Hepatocyte (in vitro differentiated cells): ENCODE measurements at regions not wholly inside any gene's neighbourhood (a gene's known extent, or its start where the extent isn't known, plus 50 kb on each side); places are given as distances from the start of the nearest gene placed in this dataset.

Source experiments
- DNase-seq: peaks from one replicate; pipeline ENCODE4 v3.0.0-alpha.2; 2016; ENCODE audit warnings: low spot score
- H2AFZ ChIP-seq: fragments of 200-600 bp; sonication (generic); 2 replicates; pipeline ENCODE4 v1.6.0; 2016; ENCODE audit warnings: antibody characterized with exemption, mild to moderate bottlenecking
- H3K27ac ChIP-seq: fragments of 200-600 bp; sonication (generic); 2 replicates; pipeline ENCODE4 v1.5.1; 2016; ENCODE audit warnings: mild to moderate bottlenecking
- H3K27me3 ChIP-seq: fragments of 200-600 bp; sonication (generic); 2 replicates; pipeline ENCODE4 v1.6.1; 2016
- H3K36me3 ChIP-seq: fragments of 200-600 bp; sonication (generic); replicated peaks from 2 replicates; pipeline ENCODE4 v1.5.1; 2016; ENCODE audit warnings: low read depth; ENCODE audit not compliant: insufficient read depth
- H3K4me1 ChIP-seq: fragments of 200-600 bp; sonication (generic); 2 replicates; pipeline ENCODE4 v1.5.1; 2016; ENCODE audit warnings: mild to moderate bottlenecking, moderate library complexity; ENCODE audit not compliant: insufficient read depth
- H3K4me2 ChIP-seq: fragments of 200-600 bp; sonication (generic); 2 replicates; pipeline ENCODE4 v1.6.0; 2016
- H3K4me3 ChIP-seq: fragments of 200-600 bp; sonication (generic); 2 replicates; pipeline ENCODE4 v1.5.1; 2016; ENCODE audit warnings: mild to moderate bottlenecking
- H3K79me2 ChIP-seq: fragments of 200-600 bp; sonication (generic); 2 replicates; pipeline ENCODE4 v1.6.0; 2017; ENCODE audit warnings: mild to moderate bottlenecking
- H3K9me2 ChIP-seq: fragments of 200-600 bp; sonication (generic); replicated peaks from 2 replicates; pipeline ENCODE4 v1.6.0; 2017; ENCODE audit warnings: mild to moderate bottlenecking; ENCODE audit not compliant: insufficient read depth
- H3K9me3 ChIP-seq: fragments of 200-600 bp; sonication (generic); 2 replicates; pipeline ENCODE4 v1.5.1; 2016; ENCODE audit warnings: low read depth, mild to moderate bottlenecking
- H4K20me1 ChIP-seq: fragments of 200-600 bp; sonication (generic); 2 replicates; pipeline ENCODE4 v1.6.0; 2016; ENCODE audit warnings: mild to moderate bottlenecking; ENCODE audit not compliant: insufficient read depth, poor library complexity, severe bottlenecking
- EZH2 ChIP-seq: fragments of 200-600 bp; sonication (generic); IDR thresholded peaks from 2 replicates; pipeline ENCODE4 v1.6.1; 2016; ENCODE audit warnings: antibody characterized with exemption, mild to moderate bottlenecking, borderline replicate concordance
- EZH2phosphoT487 ChIP-seq: fragments of 200-600 bp; sonication (generic); IDR thresholded peaks from one replicate; pipeline ENCODE4 v1.6.1; 2018; ENCODE audit warnings: antibody characterized with exemption, mild to moderate bottlenecking, low read depth, moderate library complexity; ENCODE audit not compliant: unreplicated experiment, severe bottlenecking
- WGBS: methylation state at CpG from one replicate; pipeline ENCODE4 v1.1.6; 2016; ENCODE audit warnings: low lambda C conversion rate; ENCODE audit errors: missing lambda C conversion rate; 5-methylcytosine and 5-hydroxymethylcytosine counted together
- TF ChIP-seq, protein P1 (sequence below): fragments of 200-600 bp; sonication (generic); IDR thresholded peaks from 2 replicates; pipeline ENCODE4 v1.5.1; 2016; ENCODE audit warnings: antibody characterized with exemption, mild to moderate bottlenecking; ENCODE audit not compliant: poor library complexity

DNA sequence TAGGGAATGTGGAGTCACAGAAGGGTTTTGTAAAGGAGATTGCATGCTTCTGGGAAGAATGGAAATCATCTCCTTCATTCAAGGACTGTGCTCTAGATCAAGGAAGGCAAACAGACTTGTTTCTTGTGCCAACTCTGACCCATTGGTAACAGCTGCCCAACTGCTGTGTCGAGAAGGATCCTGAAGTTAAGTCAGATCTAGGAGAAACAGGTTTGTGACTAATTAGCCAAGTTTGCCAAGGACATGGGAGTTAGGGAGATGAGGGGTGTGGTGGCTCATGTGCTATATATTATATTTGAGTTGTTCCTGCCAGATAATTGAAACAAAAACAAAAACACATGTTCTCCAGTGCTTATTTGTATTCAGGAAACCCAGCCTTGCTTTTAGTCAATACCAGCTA is 251.2 kb upstream of the USP24 start:
- DNase-seq: no peak
- TF ChIP-seq EZH2phosphoT487 (no peak), EZH2 (no peak)
- TF ChIP-seq, protein P1, sequence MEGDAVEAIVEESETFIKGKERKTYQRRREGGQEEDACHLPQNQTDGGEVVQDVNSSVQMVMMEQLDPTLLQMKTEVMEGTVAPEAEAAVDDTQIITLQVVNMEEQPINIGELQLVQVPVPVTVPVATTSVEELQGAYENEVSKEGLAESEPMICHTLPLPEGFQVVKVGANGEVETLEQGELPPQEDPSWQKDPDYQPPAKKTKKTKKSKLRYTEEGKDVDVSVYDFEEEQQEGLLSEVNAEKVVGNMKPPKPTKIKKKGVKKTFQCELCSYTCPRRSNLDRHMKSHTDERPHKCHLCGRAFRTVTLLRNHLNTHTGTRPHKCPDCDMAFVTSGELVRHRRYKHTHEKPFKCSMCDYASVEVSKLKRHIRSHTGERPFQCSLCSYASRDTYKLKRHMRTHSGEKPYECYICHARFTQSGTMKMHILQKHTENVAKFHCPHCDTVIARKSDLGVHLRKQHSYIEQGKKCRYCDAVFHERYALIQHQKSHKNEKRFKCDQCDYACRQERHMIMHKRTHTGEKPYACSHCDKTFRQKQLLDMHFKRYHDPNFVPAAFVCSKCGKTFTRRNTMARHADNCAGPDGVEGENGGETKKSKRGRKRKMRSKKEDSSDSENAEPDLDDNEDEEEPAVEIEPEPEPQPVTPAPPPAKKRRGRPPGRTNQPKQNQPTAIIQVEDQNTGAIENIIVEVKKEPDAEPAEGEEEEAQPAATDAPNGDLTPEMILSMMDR: no peak
- Histone ChIP-seq H3K9me3 (no peaks in the 10 kb centered on the region), H3K79me2 (no peaks in the 10 kb centered on the region), H3K27ac (no peak overlapping the region), H2AFZ (no peak overlapping the region), H3K27me3 (no peaks in the 10 kb centered on the region), H3K4me2 (no peak overlapping the region), H4K20me1 (no peaks in the 10 kb centered on the region), H3K4me1 (peaks cover 7% of the 10 kb centered on the region), H3K4me3 (no peak overlapping the region), H3K9me2 (no peaks in the 10 kb centered on the region), H3K36me3 (no peaks in the 10 kb centered on the region)
- 71% methylated on average over 1 of the region's 1 CpG for WGBS

DNA sequence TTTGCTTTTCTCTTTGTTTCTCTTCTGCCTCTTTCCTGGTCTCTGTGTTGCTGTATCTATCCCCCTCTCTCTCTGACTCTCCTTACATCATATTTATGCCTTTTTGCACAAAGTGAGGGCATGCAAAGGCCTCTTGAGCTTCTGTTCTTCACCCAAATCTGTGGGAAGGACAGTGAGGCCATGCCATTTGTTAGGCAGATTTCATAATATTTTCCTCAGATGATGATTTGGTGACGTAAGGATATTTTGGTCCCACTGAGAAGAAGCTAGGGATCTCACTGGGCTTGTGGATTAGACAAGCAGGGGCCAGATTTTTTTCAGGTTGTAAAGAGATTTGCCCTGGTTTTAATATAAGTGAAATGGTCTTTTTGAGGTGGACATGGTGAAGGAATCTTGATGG is 249.4 kb upstream of the USP24 start:
- 96% methylated on average over 1 of the region's 1 CpG for WGBS
- Histone ChIP-seq H2AFZ (no peak overlapping the region), H3K27ac (no peak overlapping the region), H3K4me1 (peaks cover 7% of the 10 kb centered on the region), H3K9me2 (no peaks in the 10 kb centered on the region), H3K4me2 (no peak overlapping the region), H3K4me3 (no peak overlapping the region), H3K9me3 (no peaks in the 10 kb centered on the region), H3K36me3 (no peaks in the 10 kb centered on the region), H4K20me1 (no peaks in the 10 kb centered on the region), H3K79me2 (no peaks in the 10 kb centered on the region), H3K27me3 (no peaks in the 10 kb centered on the region)
- TF ChIP-seq, protein P1: no peak
- no peak for TF ChIP-seq EZH2phosphoT487
- TF ChIP-seq EZH2: no peak
- DNase-seq: no peak

DNA sequence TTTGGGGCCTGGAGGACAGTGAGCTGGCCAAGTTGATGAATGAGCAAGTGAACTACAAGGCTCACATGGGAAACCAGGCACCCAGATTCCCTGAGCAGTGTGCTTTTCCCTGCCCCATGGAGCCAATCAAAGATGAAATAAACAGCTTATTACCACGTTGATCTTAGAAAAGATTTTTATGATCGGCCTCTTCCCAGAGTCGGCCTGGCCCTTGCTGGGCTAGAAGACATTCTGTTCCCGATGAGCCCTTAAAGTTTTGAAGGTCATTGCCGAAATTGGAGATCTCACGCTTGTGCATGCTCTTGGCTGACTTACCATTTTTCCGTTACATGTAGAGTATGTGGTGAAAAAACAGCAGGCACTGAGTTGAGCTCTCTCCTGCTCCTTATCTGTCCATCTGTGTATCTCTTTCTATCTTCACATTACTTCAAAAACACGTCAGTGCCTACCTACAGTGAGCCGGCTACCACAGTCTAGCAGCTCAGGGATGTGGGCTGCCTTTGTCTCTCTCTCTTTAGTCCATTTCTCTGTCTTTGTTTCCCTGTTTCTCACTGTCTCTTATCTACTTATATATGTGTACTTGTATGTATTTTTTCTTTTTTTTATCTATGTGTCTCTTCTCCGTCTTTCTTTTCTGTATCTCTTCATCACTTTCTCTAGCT is 248.8 kb upstream of the USP24 start:
- Histone ChIP-seq H3K27me3 (no peaks in the 10 kb centered on the region), H3K4me3 (no peak overlapping the region), H3K9me2 (no peaks in the 10 kb centered on the region), H3K36me3 (no peaks in the 10 kb centered on the region), H3K4me1 (peaks cover 7% of the 10 kb centered on the region), H2AFZ (no peak overlapping the region), H3K4me2 (no peak overlapping the region), H4K20me1 (no peaks in the 10 kb centered on the region), H3K27ac (no peak overlapping the region), H3K79me2 (no peaks in the 10 kb centered on the region), H3K9me3 (no peaks in the 10 kb centered on the region)
- DNase-seq: no peak
- 82% methylated on average over 10 of the region's 10 CpGs for WGBS
- TF ChIP-seq, protein P1: no peak
- TF ChIP-seq EZH2phosphoT487 (no peak), EZH2 (no peak)

DNA sequence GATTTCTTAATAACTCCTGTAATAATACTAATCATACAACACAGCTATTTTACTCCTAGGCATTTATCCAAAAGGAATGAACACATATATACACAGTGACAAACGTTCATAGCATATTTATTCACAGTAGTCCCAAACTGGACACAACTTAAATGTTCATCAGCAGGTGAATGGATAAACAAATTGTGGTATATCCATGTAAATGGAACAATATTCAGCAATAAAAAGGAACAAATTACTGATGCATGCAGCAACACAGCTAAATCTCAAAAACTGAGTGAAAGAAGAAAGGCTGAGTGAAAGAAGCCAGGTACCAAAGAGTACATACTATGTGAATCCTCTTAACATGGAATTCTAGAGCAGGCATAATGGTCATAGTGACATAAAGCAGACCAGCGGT is 242.7 kb upstream of the USP24 start:
- Histone ChIP-seq H3K4me1 (no peaks in the 10 kb centered on the region), H3K4me2 (no peak overlapping the region), H3K27ac (no peak overlapping the region), H4K20me1 (no peaks in the 10 kb centered on the region), H3K36me3 (no peaks in the 10 kb centered on the region), H3K4me3 (no peak overlapping the region), H3K79me2 (no peaks in the 10 kb centered on the region), H3K9me2 (no peaks in the 10 kb centered on the region), H3K9me3 (no peaks in the 10 kb centered on the region), H2AFZ (no peak overlapping the region), H3K27me3 (no peaks in the 10 kb centered on the region)
- TF ChIP-seq EZH2 (no peak), EZH2phosphoT487 (no peak)
- TF ChIP-seq, protein P1: no peak
- 78% methylated on average over 2 of the region's 2 CpGs for WGBS
- DNase-seq: no peak
